K562 (cell line): ENCODE measurements at regions not wholly inside any gene's neighbourhood (a gene's known extent, or its start where the extent isn't known, plus 50 kb on each side); places are given as distances from the start of the nearest gene placed in this dataset.

Experiments used
- ATAC-seq: fragments of 200-7000 bp; cut with Tn5 transposase; 3 replicates; pipeline ENCODE4 v1.9.1; 2020; ENCODE audit warnings: moderate library complexity
- BruUV-seq: library from RNA; stranded (reverse); fragments of 400-500 nt; replicated peaks from 2 replicates; lab custom pipeline; 2021; lab: Mats Ljungman, UMichigan
- CTCF ChIA-PET: fragments of 300-600 bp; formaldehyde crosslinking; extraction: SDS; loops from one replicate; lab custom pipeline; 2021; ENCODE audit warnings: low intra/inter-chr PET ratio; lab: Yijun Ruan, JAX
- POLR2A ChIA-PET: fragments of 300-600, 350-650 bp; sonication (Branson Sonifier 250); formaldehyde crosslinking; extraction: SDS; loops from one replicate; lab custom pipeline; 2021; ENCODE audit warnings: antibody characterized with exemption, inconsistent platforms; lab: Yijun Ruan, JAX
- DNase-seq, 4 experiments: peaks; one replicate each; pipeline versions ENCODE4 v3.0.0 to v3.0.0-alpha.2; 2011 to 2018; ENCODE audit warnings: low spot score in 3 of 4, mixed read lengths in 3 of 4; ENCODE audit errors: extremely low read depth in 1 of 4
- FAIRE-seq: peaks from 2 replicates; lab custom pipeline; 2011; peaks lifted over from hg19 to GRCh38; lab: Jason Lieb, UNC
- H2AFZ ChIP-seq: 2 replicates; pipeline ENCODE4 v1.6.0; 2011; ENCODE audit warnings: low read depth, low read length, control low read depth, inconsistent platforms
- H3K27ac ChIP-seq: fragments of 200-600 bp; 3 replicates; pipeline ENCODE4 v1.8.0; 2011; ENCODE audit warnings: low read depth, mild to moderate bottlenecking, control low read depth, inconsistent platforms, low read length, moderate library complexity, mixed read lengths; ENCODE audit errors: extremely low read depth
- H3K27me3 ChIP-seq, 2 experiments: fragments of 300-600 bp in 1 of 2; 2 replicates in 1 of 2; 3 replicates in 1 of 2; pipeline versions ENCODE4 v1.6.0 to v1.8.0; 2011; ENCODE audit warnings: inconsistent platforms in 2 of 2, low read length in 2 of 2, mild to moderate bottlenecking in 1 of 2, mixed read lengths in 1 of 2, moderate library complexity in 1 of 2; ENCODE audit not compliant: control insufficient read depth in 2 of 2, insufficient read depth in 2 of 2
- H3K36me3 ChIP-seq: fragments of 300-600 bp; 3 replicates; pipeline ENCODE4 v1.8.0; 2011; ENCODE audit warnings: mild to moderate bottlenecking, low read length, inconsistent platforms; ENCODE audit not compliant: control insufficient read depth, insufficient read depth
- H3K4me1 ChIP-seq, 2 experiments: fragments of 200-600 bp in 1 of 2; replicated peaks in 1 of 2; 2 replicates in 1 of 2; 3 replicates in 1 of 2; pipeline versions ENCODE4 v1.5.1 to v1.8.0; 2011; ENCODE audit warnings: inconsistent platforms in 2 of 2, low read length in 2 of 2, mild to moderate bottlenecking in 1 of 2, mixed read lengths in 1 of 2, moderate library complexity in 1 of 2; ENCODE audit not compliant: control insufficient read depth in 2 of 2, insufficient read depth in 2 of 2
- H3K4me2 ChIP-seq: 2 replicates; pipeline ENCODE4 v1.6.1; 2011; ENCODE audit warnings: low read length, control low read depth, inconsistent platforms, mixed read lengths; ENCODE audit not compliant: insufficient read depth
- H3K4me3 ChIP-seq: fragments of 200-600 bp; sonication (generic), shearing (Covaris generic); 2 replicates; pipeline ENCODE4 v1.5.1; 2016; ENCODE audit warnings: control low read depth, inconsistent platforms
- H3K79me2 ChIP-seq: fragments of 200-600 bp; 3 replicates; pipeline ENCODE4 v1.8.0; 2011; ENCODE audit warnings: low read length, inconsistent platforms; ENCODE audit not compliant: control insufficient read depth, insufficient read depth
- H3K9ac ChIP-seq, 2 experiments: 2 replicates each; pipeline versions ENCODE4 v1.6.0 to v1.6.1; 2011; ENCODE audit warnings: low read depth in 2 of 2, low read length in 2 of 2, control low read depth in 1 of 2, inconsistent platforms in 1 of 2, mild to moderate bottlenecking in 1 of 2, mixed read lengths in 1 of 2; ENCODE audit not compliant: insufficient read depth in 1 of 2
- H3K9me1 ChIP-seq: one replicate; pipeline ENCODE4 v1.6.0; 2011; ENCODE audit warnings: inconsistent platforms, mild to moderate bottlenecking, low read length, moderate library complexity; ENCODE audit not compliant: control insufficient read depth, insufficient read depth
- H3K9me3 ChIP-seq: replicated peaks from 2 replicates; pipeline ENCODE4 v1.5.1; 2011; ENCODE audit warnings: low read depth, low read length, inconsistent platforms; ENCODE audit not compliant: control insufficient read depth, insufficient read depth
- H4K20me1 ChIP-seq: replicated peaks from 2 replicates; pipeline ENCODE4 v1.6.1; 2011; ENCODE audit warnings: low read length, inconsistent platforms, mixed read lengths; ENCODE audit not compliant: control insufficient read depth, insufficient read depth
- FOXP1 ChIP-seq: sonication (generic); formaldehyde crosslinking; IDR thresholded peaks from 2 replicates; pipeline ENCODE4 v1.8.0; 2022; ENCODE audit warnings: mild to moderate bottlenecking, missing genetic modification reagents
- HIVEP1 ChIP-seq: fragments of 250-450 bp; sonication (Bioruptor Pico); IDR thresholded peaks from 2 replicates; pipeline ENCODE4 v1.4.0; 2020; ENCODE audit warnings: mild to moderate bottlenecking
- HNRNPK ChIP-seq: fragments of 200-400 bp; formaldehyde crosslinking; IDR thresholded peaks from one replicate; pipeline ENCODE4 v1.6.1; 2018; ENCODE audit warnings: mild to moderate bottlenecking, low read depth, low read length; ENCODE audit not compliant: poor library complexity, severe bottlenecking
- MYC ChIP-seq, 2 experiments: fragments of 250-450 bp in 1 of 2; sonication (Bioruptor Pico) in 1 of 2; IDR thresholded peaks; 2 replicates each; pipeline versions ENCODE4 v1.5.1 to v1.6.1; 2012 to 2021; ENCODE audit warnings: low read depth in 2 of 2, borderline replicate concordance in 1 of 2, improper control_type of control experiment in 1 of 2, low read length in 1 of 2, mild to moderate bottlenecking in 1 of 2, moderate library complexity in 1 of 2
- NR2F6 ChIP-seq: fragments of 450-650 bp; formaldehyde crosslinking; IDR thresholded peaks from 2 replicates; pipeline ENCODE4 v1.4.0; 2020; ENCODE audit warnings: mild to moderate bottlenecking
- PHF20 ChIP-seq: fragments of 450-650 bp; IDR thresholded peaks from 2 replicates; pipeline ENCODE4 v1.6.1; 2018; ENCODE audit not compliant: partially characterized antibody
- POU5F1 ChIP-seq: fragments of 150-350 bp; IDR thresholded peaks from 2 replicates; pipeline ENCODE4 v1.6.1; 2014; ENCODE audit warnings: borderline replicate concordance, low read length, low read depth, mild to moderate bottlenecking; ENCODE audit not compliant: partially characterized antibody
- STAG1 ChIP-seq: sonication (generic); formaldehyde crosslinking; IDR thresholded peaks from 2 replicates; pipeline ENCODE4 v1.5.0; 2020; ENCODE audit warnings: missing genetic modification reagents, borderline replicate concordance
- ZNF3 ChIP-seq: fragments of 250-450 bp; sonication (Bioruptor Pico); IDR thresholded peaks from 2 replicates; pipeline ENCODE4 v1.5.0; 2021; ENCODE audit warnings: mild to moderate bottlenecking, moderate library complexity
- ZNF589 ChIP-seq: fragments of 200-800 bp; sonication (Bioruptor generic); IDR thresholded peaks from 2 replicates; pipeline ENCODE4 v1.6.1; 2016; ENCODE audit warnings: low read depth, missing genetic modification characterization, missing compliant biosample characterization
- ZNF76 ChIP-seq: fragments of 250-450 bp; sonication (Bioruptor Pico); IDR thresholded peaks from 2 replicates; pipeline ENCODE4 v1.4.0; 2020; ENCODE audit warnings: mild to moderate bottlenecking, moderate library complexity, borderline replicate concordance
- WGBS: fragments of 100-300 bp; shearing (Covaris generic); methylation state at CpG from one replicate; pipeline ENCODE4 v1.1.6; 2016; ENCODE audit warnings: low coverage, mixed read lengths; ENCODE audit not compliant: insufficient coverage; ENCODE audit errors: missing lambda C conversion rate; 5-methylcytosine and 5-hydroxymethylcytosine counted together
- in situ Hi-C: fragments of 300-500 bp; cut with MboI; formaldehyde crosslinking; loops from 4 replicates; pipeline ENCODE4 v1.15.0; 2018; ENCODE audit warnings: inconsistent platforms, mixed read lengths
- intact Hi-C: fragments of 100-400 bp; cut with micrococcal nuclease; formaldehyde crosslinking; loops from 2 replicates; pipeline ENCODE4 v1.14.2; 2022
- TF ChIP-seq, protein P1 (sequence below): sonication (generic); formaldehyde crosslinking; IDR thresholded peaks from 2 replicates; pipeline ENCODE4 v1.8.0; 2022; ENCODE audit warnings: mild to moderate bottlenecking, low read depth, missing genetic modification reagents
- TF ChIP-seq, protein P2 (sequence below): fragments of 200-400 bp; formaldehyde crosslinking; IDR thresholded peaks from 2 replicates; pipeline ENCODE4 v1.6.1; 2017; ENCODE audit warnings: mild to moderate bottlenecking, low read depth, low read length, moderate library complexity
- TF ChIP-seq, protein P3 (sequence below): fragments of 450-650 bp; IDR thresholded peaks from 2 replicates; pipeline ENCODE4 v1.6.1; 2018; ENCODE audit not compliant: partially characterized antibody

DNA sequence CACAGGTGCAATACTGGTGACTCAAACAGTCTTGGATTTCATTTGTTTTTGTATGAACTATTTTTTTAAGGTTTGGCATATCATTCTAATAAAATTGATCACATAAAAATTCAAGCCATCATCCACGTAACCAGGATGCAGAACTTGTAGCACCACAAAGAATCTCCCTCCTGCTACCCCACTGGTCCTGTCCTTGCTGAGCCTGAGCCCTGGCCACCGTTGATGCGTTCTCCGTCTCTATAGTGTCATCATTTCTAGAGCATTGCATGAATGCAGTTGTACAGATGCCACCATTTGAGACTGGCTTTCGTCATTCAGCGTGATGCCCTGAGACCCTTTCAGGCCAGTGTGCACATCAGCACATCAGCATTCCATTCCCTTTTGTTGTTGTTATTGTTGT is 273.5 kb downstream of the TCERG1L start (continued):
- no peak for TF ChIP-seq MYC (IDR thresholded peaks at IDR 0.05; ENCODE audit: low read depth, low read length)
- TF ChIP-seq MYC (CRISPR knock-in tag; IDR thresholded peaks at IDR 0.05; ENCODE audit: borderline replicate concordance, low read depth) = no peak
- no peak for TF ChIP-seq NR2F6 (CRISPR knock-in tag)
- TF ChIP-seq HIVEP1 = no peak

DNA sequence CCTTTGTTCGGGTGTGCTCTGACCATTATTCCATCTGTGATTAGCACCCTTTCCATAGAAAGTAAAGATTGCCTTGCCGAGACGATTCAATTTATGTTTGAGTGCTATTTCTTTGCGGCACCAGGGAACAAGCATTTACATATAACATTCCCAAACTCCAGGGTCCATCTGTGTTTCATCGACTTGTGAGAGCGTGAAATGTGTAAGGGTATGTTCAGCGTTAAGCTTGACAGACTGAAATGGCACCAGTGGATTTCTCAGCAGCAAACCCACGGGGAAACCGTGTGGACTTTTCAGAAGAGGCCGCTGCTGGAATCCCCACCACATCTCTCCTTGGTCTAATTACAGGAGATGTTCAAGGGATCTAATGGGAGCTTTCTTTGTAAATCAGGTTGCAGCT is 270.5 kb downstream of the TCERG1L start:
- Histone ChIP-seq H3K4me1 (no peaks in the 10 kb centered on the region), H3K9ac (no peak overlapping the region), H3K27ac (no peak overlapping the region), H3K4me3 (no peak overlapping the region), H3K9me3 (no peaks in the 10 kb centered on the region), H3K9me1 (no peaks in the 10 kb centered on the region), H3K79me2 (no peaks in the 10 kb centered on the region), H3K27me3 (no peaks in the 10 kb centered on the region; a peak in 1 of 5 replicates), H2AFZ (no peak overlapping the region), H4K20me1 (no peaks in the 10 kb centered on the region), H3K36me3 (no peaks in the 10 kb centered on the region), H3K4me2 (no peak overlapping the region)
- CTCF ChIA-PET = no interaction called here
- no peak for ATAC-seq
- BruUV-seq = no TSS peak
- intact Hi-C loops = no loop called here
- in situ Hi-C loops = no loop called here
- POLR2A ChIA-PET = no interaction called here
- FAIRE-seq = no peak
- 0% methylated on average over 10 of the region's 10 CpGs for WGBS
- DNase-seq = no peak
- TF ChIP-seq ZNF589 (CRISPR knock-in tag) (no peak), POU5F1 (no peak), STAG1 (CRISPR knock-in tag) (no peak), ZNF76 (CRISPR knock-in tag) (no peak), ZNF3 (CRISPR knock-in tag) (no peak), HNRNPK (no peak), PHF20 (no peak), FOXP1 (CRISPR knock-in tag) (no peak)
- TF ChIP-seq, protein P1, sequence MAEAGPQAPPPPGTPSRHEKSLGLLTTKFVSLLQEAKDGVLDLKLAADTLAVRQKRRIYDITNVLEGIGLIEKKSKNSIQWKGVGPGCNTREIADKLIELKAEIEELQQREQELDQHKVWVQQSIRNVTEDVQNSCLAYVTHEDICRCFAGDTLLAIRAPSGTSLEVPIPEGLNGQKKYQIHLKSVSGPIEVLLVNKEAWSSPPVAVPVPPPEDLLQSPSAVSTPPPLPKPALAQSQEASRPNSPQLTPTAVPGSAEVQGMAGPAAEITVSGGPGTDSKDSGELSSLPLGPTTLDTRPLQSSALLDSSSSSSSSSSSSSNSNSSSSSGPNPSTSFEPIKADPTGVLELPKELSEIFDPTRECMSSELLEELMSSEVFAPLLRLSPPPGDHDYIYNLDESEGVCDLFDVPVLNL = no peak
- TF ChIP-seq, protein P2, sequence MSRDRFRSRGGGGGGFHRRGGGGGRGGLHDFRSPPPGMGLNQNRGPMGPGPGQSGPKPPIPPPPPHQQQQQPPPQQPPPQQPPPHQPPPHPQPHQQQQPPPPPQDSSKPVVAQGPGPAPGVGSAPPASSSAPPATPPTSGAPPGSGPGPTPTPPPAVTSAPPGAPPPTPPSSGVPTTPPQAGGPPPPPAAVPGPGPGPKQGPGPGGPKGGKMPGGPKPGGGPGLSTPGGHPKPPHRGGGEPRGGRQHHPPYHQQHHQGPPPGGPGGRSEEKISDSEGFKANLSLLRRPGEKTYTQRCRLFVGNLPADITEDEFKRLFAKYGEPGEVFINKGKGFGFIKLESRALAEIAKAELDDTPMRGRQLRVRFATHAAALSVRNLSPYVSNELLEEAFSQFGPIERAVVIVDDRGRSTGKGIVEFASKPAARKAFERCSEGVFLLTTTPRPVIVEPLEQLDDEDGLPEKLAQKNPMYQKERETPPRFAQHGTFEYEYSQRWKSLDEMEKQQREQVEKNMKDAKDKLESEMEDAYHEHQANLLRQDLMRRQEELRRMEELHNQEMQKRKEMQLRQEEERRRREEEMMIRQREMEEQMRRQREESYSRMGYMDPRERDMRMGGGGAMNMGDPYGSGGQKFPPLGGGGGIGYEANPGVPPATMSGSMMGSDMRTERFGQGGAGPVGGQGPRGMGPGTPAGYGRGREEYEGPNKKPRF = no peak
- TF ChIP-seq, protein P3, sequence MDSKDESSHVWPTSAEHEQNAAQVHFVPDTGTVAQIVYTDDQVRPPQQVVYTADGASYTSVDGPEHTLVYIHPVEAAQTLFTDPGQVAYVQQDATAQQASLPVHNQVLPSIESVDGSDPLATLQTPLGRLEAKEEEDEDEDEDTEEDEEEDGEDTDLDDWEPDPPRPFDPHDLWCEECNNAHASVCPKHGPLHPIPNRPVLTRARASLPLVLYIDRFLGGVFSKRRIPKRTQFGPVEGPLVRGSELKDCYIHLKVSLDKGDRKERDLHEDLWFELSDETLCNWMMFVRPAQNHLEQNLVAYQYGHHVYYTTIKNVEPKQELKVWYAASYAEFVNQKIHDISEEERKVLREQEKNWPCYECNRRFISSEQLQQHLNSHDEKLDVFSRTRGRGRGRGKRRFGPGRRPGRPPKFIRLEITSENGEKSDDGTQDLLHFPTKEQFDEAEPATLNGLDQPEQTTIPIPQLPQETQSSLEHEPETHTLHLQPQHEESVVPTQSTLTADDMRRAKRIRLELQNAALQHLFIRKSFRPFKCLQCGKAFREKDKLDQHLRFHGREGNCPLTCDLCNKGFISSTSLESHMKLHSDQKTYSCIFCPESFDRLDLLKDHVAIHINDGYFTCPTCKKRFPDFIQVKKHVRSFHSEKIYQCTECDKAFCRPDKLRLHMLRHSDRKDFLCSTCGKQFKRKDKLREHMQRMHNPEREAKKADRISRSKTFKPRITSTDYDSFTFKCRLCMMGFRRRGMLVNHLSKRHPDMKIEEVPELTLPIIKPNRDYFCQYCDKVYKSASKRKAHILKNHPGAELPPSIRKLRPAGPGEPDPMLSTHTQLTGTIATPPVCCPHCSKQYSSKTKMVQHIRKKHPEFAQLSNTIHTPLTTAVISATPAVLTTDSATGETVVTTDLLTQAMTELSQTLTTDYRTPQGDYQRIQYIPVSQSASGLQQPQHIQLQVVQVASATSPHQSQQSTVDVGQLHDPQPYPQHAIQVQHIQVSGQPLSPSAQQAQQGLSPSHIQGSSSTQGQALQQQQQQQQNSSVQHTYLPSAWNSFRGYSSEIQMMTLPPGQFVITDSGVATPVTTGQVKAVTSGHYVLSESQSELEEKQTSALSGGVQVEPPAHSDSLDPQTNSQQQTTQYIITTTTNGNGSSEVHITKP = no peak
